ENCODE measurements at regions not wholly inside any gene's neighbourhood (a gene's known extent, or its start where the extent isn't known, plus 50 kb on each side); places are given as distances from the start of the nearest gene placed in this dataset.

DNA sequence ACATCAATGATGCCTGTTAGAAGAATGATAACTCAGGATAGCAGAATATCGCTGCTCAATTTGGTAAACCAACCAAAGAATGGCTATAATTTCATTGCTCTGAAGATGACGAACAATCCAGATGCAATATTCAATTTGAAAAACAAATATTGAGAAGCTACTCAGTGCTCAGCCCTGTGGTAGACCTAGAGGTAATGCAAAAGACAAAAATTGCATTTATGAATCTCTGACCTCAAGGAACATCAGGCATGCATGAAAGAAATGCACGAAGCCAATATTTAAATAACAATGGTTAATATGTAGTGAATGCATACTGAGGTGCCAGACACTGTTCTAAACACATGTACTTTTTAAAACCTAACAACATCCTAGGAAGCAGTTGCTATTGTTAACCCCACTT, 298.6 kb upstream of the TMTC1 start:
- no peak for DNase-seq

DNA sequence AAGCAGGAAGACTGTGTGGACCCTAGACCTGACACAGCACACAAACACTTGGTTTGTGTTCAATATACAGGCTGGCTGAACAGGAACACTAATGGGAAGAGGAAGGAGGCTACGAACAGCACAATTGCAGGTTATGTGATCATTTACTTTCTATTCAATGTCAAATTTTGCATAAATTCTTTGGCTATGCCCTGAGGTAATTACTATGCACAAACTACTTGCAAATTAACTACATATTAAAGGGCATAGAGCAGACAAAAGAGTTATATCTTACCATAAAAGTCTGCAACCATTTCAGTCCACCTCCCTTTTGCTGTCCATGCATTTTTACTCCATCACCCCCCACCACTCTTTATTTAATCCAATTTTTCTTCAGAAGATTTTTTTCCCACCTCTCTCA, 291.2 kb upstream of the TMTC1 start:
- no peak for DNase-seq

DNA sequence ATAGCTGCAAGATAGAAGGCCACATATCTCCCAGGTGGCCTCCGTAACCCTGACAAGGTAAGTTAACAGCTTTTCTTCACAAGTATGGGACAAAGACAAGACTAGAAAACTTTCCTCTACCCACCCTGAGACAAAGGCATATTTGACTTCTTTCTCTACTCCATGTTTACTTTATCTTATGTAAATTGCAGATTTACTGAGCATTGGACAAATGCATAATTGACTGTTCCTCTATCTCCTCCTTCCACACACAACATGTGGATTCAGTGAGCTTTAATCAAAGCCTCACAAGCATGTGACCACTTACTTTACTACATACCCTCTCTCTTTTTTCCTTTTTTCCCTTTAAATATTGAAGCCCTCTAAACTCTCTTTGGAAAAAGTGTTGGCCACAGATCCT, 289.1 kb upstream of the TMTC1 start:
- DNase-seq, result no peak

DNA sequence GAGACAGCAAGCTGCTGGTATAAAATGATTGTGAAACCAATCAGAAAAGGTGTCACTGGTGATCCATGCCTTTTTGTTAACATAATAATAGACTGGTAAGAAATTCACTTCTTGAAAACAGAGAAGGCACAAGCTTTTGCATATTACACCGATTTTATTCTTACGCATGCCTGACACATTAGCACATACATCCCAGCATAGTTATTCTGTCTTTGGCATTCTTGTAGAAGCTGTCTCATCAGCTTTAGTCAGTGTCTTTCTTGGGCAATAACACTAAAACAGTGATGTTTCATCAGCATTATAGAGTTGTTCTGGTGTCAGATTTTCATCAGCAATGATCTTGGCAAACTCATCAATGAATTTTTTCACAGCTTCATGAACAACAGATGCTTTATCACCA, 283.4 kb upstream of the TMTC1 start:
- DNase-seq, result no peak

DNA sequence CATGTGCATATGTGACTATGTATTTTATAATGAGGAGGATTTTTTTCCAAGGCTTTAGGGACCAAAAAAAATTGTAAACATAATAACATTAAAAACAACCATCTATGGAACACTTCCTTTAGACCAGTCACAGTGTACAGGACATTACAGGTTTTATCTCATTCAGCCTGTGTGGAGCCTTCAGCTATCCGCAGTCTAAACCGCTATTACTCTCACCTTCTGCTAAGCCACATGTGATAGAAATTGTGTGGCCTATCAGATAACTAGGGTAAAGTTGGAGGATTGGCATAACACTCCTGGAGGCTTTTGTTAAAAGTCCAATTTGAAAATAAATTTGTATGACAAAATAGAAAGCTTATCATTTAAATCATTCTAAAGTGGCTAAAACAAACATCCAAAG, 281.2 kb upstream of the TMTC1 start:
- no peak for DNase-seq

DNA sequence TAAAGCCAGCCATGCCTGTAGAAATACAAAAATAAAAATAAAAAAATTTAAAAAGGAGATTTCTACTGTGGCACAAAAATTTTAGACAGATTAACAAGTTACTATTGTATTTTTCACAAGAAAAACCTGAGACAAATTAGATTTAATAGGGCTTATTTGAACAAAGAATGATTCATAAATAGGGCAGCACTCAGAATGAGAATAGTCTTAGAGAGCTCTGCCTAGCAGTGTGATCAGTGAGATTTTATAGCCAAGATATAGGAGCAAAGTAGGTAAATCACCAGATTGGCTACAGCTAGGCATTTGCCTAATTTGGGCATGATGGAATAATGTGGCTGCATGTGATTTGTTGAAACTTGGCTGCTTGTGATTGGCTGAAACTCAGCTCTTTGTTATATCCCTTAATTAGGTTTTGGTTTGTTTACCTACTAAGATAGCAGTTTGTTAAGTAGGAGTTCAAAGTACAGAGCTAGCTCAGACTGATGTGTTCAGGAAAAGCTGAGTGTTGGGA, 279.7 kb upstream of the TMTC1 start:
- DNase-seq, result no peak

DNA sequence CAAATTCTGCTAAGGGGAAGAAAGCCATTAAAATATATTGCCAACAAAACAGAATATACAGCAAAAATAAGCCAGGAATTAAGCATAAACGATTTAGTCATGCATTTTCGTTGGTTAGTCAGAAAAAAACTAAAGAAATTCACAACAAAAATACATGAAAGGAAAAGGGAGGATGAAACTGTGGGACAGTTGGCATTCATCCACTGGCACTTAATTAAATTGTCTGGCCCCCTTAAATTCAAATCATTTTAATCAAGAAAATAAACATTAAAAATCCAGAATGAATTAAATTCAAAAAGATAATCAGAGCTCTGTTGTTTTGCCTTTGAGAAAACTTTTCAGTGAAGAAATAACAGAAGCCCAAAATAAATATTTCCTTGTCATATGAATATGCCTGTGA, 264.6 kb upstream of the TMTC1 start:
- no peak for DNase-seq

DNA sequence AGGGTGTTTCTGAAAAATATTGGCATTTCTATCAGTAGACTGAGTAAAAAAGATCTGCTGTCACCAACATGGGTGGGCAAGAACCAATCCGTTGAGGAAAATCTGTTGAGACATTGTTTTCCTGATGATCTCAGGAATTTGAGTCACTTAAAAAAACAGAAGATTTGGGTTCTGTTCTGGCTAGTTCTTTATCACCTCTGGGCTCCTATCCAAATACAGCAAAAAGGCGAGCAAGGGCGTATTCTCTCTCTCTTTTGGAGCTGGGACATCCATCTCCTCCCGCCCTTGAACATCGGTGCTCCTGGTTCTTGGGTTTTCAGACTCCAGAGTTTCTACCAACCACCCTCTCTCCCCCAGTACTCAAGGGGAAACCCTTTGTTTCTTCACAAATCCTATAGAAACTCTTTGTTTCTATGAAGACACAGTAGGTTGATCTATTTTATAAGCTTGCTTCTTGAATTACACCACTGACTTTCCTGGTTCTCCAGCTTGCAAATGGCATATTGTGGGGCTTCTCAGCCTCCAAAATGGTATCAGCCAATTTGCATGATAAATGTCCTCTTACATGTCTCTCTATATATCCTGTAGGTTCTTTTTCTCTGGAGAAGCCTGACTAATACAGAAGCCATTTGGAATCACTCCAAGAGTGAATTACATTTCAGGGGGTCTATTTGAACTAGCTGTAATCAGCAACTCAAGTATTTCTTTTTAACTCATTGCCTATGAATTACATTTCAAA, 263.9 kb upstream of the TMTC1 start:
- DNase-seq, result no peak

DNA sequence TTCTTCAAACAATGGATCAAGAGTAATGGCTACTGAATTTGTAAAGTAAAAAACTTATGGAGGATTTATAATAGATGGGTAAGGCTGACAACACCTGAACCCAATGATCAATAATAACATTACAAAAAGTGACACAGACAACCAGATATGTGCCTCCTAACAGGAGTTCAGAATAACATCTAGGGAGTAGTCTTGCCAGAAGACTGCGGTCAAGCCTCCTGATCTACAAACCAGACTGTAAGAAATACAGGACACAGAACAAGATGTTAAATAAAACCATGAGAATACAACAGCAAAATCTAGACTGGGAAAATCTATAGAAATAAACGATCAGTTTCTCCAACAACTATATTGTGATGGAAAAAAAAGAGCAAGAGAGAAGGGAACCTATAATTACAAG, 262.6 kb upstream of the TMTC1 start:
- DNase-seq, result no peak

DNA sequence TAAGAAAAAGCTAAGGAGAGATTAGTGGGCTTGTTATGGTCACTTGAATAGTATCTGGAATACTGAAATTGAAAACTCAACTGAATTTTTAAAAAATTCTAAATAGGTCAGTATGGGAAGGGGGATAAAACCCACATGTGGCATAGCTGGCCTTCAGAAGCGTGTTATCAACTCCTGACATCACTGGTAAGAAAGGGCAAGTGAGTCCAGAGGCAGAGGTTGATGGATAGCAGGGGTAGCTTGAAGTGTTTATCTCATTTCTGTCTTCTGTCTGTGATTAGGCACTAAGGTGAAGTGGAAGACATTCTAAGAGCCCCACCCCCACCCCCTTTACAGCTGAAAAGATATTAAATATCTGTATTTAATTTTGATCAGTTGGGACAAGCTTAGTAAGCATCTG, 261.4 kb upstream of the TMTC1 start:
- no peak for DNase-seq

DNA sequence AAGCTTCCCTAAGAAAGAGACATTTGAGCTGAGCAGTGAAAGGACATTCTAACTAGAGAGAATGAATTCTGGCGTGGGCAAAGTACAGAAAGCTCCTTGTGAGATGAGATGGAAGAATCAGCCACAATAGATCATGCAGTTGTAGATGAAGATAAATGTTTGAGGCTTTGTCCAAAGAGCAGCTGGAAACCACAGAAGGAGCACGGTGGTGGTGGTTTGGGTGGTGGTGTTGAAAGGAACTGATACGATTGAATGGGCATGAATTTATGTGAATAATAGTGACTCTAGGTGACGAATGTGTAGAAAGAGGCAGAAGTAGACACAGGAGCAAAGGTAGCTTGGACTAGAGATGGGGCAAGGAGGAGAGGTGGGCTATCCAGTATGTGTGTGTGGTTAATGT, 260.5 kb upstream of the TMTC1 start:
- DNase-seq, result no peak

DNA sequence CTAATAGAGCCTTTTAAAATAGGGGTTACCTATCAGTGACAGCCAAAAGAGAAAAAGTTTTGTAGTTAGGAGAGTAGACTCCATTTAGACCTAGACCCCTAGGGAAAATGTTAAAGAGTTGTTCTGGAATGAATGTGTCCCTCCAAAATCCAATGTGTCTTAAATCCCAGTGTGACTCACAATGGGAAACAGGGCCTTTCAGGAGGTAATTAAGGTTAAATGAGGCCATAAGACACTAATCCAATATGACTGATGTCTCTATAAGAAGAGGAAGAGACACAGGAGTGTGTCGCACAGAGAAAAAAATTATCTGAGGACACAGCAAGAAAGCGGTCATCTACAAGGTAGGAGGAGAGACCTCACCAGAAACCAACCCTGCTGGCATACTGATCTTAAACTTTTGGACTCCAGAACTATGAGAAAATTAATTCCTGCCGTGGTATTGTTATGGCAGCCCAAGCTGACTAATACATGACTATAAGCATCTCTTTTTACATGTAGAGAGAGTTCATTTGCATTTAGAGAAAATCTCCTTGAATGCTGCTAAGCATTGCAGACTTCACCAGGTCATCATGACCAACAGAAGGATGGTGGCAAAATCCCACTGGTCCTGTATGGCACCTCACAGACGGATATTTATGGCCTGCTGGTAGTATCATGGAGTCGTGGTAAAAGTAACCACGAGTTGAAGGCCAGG, 259.6 kb upstream of the TMTC1 start:
- no peak for DNase-seq

DNA sequence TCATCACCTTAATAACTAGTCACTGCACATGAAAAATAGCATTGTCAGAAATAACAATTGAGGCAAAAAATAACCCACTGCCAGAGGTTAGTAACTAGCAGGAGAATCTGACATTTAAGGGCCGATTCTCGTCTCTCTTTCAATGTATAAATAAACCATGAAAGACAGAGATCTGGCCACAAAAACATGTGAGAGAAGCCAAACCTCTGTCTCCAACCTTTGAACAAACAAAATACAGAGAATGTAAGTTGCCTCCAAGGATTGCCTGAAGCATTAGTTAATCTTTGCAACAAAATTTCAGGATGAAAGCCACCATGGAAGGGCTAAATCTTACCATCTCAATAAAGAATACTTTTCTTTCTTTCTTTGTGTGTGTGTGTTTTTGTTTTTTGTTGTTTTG, 257.4 kb upstream of the TMTC1 start:
- no peak for DNase-seq

DNA sequence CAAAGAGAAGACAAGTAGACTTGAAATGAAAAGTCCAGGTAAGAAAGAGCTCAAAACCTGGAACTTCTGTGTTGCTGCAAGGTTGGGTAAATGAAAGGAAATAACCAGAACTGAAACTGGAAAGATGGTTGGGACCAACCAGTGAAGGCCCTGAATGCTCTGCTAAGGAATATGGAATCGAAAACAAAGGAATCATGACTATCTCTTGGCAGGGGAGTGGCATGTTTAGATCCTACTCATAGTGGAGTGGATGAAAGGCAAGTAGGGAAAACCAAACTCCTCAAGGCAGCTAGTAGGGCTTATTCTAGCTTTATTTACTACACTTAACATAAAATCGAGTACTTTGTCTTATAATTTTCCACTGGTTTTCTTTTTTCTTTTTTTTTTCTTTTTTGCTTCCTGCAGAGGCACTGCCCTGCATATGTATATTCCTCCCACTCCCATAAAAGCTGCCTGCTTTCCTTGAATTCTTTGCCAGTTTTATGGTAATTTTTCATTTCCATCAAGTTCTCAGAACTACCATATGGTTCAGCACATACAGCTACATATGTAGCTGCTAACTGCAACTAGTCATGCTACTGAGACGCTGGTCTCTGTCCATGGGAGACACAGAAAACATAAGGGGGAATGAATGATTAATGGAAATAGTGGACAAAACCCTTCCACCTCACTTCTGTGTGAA, 247.1 kb upstream of the TMTC1 start:
- no peak for DNase-seq

DNA sequence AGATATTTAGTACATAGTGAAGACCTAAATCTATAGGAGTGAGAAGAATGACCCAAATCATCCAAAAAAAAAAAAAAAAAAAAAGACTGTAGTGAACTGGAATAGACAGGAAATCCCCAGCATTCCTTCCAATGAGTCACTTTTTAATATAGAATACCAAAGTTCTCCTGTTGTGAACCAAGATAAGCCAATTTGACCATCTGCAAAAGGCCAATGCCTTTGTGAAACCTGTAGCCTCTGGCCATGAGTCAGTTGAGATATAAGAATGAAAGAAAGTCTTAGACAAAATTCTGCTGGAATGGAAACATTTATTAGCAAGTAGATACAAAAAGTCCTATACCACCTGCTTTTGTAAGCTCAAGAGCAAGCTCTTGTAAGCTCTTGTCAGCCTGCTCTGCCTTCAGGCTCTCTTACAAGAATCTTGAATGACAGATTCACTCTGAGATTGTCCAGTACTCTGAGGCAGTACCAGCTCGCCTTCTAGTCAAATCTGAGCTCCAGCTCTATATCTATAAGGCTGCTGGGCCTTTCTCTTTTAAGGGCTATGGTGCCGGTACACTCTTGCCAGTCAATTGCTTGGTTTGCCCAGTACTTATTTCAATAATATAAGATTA, 243.0 kb upstream of the TMTC1 start:
- no peak for DNase-seq

DNA sequence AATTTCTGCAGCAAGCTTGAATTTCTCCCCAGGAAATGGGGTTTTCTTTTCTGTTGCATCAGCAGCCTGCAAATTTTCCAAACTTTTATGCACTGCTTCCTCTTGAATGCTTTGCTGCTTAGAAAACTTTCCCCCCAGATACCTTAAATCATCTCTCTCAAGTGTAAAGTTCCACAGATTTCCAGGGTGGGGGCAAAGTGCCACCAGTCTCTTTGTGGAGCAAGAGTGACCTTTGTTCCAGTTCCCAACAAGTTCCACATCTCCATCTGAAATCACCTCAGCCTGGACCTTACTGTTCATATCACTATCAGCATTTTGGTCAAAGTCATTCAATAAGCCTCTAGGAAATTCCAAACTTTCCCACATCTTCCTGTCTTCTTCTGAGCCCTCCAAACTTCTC, 241.6 kb upstream of the TMTC1 start:
- no peak for DNase-seq

DNA sequence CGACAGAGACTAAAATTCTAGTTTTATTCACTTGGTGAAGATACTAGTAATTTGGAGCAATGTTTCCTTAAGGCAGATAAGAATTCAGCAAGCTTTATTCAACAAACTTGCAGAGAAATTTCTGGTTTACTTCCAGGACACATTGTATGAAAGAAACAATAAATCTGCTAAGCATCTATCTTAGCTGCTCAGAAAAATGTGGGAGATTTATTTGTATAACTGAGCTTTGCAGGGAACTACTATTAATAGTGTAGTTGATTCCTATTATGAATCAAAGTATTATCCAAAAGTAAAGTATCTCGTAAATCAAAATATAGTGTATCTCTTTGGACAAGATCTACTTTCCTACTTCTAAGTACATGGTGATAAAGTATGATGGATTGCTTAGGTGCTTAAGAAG, 239.4 kb upstream of the TMTC1 start:
- no peak for DNase-seq

DNA sequence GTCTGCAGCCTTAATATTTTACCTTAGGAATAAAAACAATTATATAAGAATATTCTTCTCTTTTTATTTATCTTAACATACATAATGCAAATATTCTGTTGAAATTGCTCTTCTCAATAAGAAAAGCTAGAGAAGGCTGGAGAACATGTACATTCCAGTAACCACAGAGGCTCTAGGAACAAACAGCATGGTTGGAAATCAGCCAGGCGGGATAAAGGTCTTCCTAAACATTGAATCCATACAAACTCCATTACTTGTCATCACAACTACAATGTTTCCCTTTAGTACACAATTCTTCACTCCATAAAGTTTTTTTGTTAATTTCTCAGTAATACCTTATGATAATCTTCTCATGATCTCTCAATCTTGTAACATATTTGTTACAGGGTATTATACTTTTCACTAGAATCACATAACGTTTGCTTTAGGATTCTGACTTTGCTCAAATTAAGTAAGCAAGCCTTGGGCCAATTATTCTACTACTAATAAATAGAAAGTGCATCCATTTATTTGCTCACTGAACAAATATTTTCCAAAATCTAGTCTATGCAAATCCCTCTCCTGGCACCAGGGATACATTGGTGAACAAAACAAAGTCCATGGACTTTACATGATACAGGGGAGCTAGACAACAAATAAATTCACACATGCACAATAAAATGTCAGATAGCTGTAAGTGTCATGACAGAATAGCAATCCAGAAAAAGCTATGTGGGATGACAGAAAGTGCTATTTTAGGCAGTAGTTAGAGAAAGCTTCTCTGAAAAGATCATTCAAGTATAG, 237.5 kb upstream of the TMTC1 start:
- DNase-seq, result no peak

DNA sequence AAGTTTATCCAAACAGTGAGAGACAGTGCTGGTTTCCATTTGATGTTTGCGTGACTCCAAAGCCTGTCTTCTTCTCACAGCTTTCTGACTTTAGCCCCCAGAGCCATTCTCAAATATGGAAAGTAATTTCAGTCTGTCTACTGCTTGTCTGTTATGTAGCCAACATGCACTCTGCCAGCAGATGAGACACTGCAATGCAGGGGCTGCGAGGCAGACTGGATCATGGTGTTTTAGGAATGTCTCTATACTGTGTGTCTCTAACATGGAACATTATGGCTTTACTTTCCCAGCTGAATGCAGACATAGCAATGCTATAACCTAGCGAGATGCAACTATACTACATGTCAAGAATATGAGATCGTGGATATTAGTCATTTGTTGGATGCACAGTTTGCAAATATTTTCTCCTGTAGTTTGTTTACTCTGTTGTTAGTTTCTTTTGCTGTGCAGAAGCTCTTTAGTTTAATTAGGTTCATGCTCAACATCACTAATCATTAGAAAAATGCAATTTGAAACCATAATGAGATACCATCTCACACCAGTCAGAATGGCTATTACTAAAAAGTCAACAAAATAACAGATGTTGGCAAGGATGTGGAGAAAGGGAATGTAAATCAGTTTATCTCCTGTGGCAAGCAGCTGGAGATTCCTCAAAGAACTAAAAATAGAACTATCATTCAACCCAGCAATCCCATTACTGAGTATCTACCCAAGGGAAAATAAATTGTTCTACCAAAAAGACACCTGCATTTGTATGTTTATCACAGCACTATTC, 235.8 kb upstream of the TMTC1 start:
- no peak for DNase-seq

DNA sequence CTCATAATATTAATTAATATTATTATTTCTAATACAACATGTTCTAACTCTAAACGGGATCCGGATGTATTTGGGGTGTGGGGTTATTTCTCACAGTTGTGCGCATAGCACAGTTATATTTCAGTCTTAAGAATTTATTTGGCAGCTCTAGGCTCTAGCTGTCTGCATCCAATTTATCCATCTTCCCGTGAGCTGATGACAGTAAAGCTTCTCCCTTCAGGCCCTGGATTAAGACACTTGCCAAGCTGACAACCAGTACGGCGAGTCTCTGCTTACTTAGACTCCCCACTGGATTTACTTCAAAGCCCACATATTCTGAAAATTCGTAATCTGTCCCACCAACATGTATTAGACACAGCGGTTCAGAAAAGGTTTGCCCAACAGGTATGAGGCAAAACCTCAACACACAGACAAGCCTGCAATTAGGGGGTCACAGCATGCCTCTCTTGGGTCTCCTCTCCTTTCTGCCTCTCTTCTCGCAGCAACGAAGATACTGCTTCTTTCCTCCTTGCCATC, 232.9 kb upstream of the TMTC1 start:
- DNase-seq, result no peak

DNA sequence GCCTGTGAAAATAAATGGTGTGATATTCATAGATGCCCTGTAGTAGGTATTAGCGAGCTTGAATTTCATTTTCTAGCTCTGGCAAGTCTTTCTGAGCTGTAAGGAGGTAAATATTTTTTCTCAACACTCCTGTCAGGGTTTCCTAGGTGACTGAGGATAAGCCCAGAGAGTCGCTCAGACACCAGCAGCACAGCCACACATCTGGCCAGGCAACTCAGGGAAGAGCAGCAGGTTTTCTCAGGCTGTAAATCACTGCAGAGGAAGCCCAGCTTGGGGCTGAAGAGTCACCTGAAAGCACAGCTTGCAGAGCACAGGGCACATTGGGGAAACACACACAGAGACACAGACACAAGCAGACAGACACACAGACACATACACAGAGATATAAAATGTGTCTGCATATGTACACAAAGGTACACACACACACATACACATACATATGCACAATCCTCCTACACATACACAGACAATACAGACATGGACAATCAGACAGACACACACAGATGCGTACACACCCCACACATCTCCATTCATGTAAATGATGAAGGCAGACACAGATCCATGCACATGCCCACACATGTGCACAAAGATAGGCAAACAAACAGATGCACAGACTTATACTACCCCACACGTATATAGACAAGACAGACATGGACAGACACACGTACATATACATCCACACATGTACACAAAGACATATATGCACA, 232.0 kb upstream of the TMTC1 start:
- no peak for DNase-seq

Data from T-helper 2 cell (primary cell).